Astrocyte of the spinal cord (primary cell): ENCODE measurements at regions not wholly inside any gene's neighbourhood (a gene's known extent, or its start where the extent isn't known, plus 50 kb on each side); places are given as distances from the start of the nearest gene placed in this dataset.
"Not testable (repeated sequence)": the region's sequence is repeated elsewhere in the genome, so short reads cannot be mapped to it uniquely, and the experiment has no call there.

Experiments
- DNase-seq: peaks from one replicate; pipeline ENCODE4 v3.0.0; 2011; ENCODE audit warnings: low read depth, low spot score
- H3K4me3 ChIP-seq: 2 replicates; pipeline ENCODE4 v1.5.1; 2011; ENCODE audit warnings: low read depth, mild to moderate bottlenecking, low read length, moderate library complexity
- in situ Hi-C: cut with HindIII; loops from 2 replicates; pipeline ENCODE4 v1.10.0; 2017; ENCODE audit warnings: low sequenced_read_pairs
- TF ChIP-seq, protein P1 (sequence below): IDR thresholded peaks from 2 replicates; pipeline ENCODE4 v1.5.1; 2012; ENCODE audit warnings: low read depth, mild to moderate bottlenecking, low read length, inconsistent platforms

DNA sequence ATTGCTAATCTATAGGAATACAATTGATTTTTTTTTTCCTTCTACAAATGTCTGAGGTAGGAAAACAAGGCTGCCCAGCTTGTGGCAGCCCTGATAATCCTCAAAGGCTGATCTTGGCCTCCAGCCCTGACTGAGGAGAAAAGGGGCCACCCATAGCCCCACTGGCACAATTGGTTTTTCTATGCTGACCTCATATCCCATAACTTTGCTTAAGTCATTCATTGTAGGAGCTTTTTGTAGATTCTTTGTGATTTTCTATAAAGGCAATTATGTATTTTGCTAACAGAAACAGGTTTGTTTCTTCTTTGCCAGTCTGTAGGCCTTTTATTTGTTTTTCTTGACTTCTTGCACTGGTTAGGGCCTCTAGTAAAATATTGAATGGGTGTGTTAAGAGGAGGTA, 80.2 kb upstream of the C15orf39 start:
- TF ChIP-seq, protein P1, sequence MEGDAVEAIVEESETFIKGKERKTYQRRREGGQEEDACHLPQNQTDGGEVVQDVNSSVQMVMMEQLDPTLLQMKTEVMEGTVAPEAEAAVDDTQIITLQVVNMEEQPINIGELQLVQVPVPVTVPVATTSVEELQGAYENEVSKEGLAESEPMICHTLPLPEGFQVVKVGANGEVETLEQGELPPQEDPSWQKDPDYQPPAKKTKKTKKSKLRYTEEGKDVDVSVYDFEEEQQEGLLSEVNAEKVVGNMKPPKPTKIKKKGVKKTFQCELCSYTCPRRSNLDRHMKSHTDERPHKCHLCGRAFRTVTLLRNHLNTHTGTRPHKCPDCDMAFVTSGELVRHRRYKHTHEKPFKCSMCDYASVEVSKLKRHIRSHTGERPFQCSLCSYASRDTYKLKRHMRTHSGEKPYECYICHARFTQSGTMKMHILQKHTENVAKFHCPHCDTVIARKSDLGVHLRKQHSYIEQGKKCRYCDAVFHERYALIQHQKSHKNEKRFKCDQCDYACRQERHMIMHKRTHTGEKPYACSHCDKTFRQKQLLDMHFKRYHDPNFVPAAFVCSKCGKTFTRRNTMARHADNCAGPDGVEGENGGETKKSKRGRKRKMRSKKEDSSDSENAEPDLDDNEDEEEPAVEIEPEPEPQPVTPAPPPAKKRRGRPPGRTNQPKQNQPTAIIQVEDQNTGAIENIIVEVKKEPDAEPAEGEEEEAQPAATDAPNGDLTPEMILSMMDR: no peak
- no peak overlapping the region for H3K4me3 ChIP-seq
- no peak for DNase-seq
- in situ Hi-C loops: no loop called here

DNA sequence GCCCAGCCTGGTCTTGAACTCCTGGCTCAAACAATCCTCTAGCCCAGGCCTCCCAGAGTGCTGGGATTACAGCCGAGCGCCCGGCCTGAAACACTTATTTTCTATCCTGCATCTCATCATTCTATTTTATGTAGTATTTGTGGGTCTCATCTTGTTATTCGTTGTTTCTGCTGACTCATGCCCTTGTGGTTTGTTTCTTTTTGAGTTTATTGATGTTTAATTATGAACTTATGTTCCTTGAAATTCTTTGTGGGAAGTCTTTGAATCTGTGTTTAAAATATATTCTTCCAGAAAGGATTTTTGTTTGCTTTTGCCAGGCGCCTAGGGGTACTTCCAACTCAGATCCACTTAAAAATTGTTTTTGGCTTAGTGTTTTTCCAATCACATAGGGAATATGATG, 78.3 kb upstream of the C15orf39 start:
- in situ Hi-C loops: no loop called here
- DNase-seq: peak; percentile 86
- TF ChIP-seq, protein P1: no peak
- no peak overlapping the region for H3K4me3 ChIP-seq

DNA sequence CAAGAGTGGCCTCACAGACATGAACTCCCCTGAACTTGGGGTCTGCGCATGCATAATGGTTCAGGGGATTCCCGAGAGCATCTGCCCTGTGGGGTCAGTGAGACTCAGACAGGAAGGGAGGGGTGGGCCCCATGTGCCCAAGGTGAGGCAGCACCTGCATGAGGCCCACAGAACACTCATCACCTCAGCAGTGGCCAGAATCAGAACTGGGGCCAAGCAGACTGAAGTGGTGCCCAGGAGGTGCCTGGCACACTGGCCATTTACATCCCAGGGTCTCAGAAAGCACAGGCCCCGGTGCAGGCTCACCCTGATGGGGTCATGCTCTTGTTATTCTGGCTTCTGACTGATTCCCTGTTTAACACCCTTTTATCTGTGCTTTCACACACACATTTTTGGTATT, 77.4 kb upstream of the C15orf39 start:
- in situ Hi-C loops, H3K4me3 ChIP-seq, DNase-seq: not testable (repeated sequence)

DNA sequence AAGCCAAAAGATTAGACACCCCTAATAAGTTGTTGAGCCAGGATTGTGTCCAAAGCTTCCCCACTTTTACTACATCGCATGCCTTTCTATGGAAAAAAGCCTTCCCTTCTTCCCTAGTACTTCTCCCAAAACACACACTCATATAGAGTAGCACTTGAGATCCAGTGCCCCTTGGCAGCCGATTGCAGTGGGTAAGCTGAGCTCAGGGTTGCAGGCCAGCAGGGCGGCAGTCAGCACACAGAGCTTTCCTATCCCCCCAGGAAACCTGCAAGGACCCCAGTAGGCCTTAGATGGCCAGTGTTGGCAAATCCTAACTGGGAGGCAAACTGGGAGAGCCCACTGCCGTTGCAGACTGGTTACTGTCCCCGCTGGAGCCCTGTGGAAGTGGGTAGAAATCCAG, 75.7 kb upstream of the C15orf39 start:
- TF ChIP-seq, protein P1: no peak
- H3K4me3 ChIP-seq: no peak overlapping the region
- no peak for DNase-seq
- in situ Hi-C loops: no loop called here

DNA sequence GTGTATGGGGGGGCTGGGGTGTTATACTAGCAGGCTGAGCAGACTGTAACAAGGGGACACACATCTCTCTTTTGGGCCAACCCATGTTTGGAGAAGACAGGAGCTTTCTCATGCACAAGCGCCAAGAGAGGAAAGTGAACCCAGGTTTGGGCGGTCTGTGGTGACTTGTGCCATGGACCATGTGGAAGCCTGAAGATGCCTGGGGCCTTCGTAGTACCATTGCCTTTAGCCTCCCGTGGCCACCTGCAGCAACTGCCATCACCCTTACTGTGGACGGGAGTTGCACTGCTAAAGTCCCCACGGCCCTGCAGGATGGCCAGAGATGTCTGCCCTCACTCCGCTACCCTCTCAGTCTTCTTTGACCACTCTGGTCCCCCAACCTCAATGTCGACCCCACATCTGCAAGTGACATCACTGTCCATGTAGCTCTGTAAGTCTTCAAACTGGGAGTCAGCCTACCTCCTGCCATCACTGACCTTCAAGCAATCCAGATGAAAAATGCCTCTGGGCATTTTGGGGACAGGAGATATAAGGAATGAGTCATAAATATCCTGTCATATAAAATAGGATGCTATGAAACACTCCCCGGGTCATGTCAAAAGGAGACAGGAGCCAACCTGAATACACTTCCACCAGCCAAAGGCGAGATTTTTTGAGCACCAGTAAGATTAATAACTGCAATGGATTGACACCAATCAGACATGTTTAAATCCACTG, 74.7 kb upstream of the C15orf39 start:
- no peak for DNase-seq
- TF ChIP-seq, protein P1: no peak
- no peak overlapping the region for H3K4me3 ChIP-seq
- in situ Hi-C loops: no loop called here

DNA sequence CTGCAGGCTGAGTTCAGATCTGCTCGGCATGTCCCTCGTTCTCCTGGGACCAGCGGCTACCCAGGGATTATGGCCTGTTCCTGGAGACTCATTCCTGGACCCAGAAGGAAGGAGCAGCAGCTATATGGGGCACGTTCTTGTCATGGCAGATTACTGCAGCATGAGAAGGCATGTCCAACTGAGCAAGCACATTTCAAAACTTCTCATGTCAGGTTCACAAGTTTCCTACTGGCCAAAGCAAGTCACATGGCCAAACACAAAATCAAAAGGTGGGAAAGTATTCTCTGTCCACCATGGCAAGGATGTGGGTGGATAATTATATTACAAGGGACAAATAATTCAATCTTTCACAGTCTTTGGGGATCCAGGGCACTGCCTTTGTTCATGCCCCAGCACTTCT, 71.9 kb upstream of the C15orf39 start:
- H3K4me3 ChIP-seq: no peak overlapping the region
- DNase-seq: no peak
- TF ChIP-seq, protein P1: no peak
- in situ Hi-C loops: no loop called here

DNA sequence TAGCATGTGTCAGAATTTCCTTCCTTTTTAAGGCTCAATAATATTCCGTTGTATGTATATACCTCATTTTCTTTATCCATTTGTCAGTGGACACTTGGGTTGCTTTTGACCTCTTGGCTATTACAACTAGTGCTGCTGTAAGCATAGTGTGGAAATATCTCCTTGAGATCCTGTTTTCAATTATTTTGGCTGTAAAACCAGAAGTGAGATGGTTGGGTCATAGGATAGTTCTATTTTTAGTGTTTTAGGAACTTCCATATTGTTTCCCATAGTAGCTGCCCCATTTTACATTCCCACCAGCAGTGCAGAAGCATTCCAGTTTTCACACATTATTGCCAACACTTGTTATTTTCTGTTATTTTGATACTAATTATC, 70.4 kb upstream of the C15orf39 start:
- no peak overlapping the region for H3K4me3 ChIP-seq
- in situ Hi-C loops: no loop called here
- TF ChIP-seq, protein P1: no peak
- no peak for DNase-seq
